ENCODE measurements at regions not wholly inside any gene's neighbourhood (a gene's known extent, or its start where the extent isn't known, plus 50 kb on each side); places are given as distances from the start of the nearest gene placed in this dataset.
"Not testable (repeated sequence)": the region's sequence is repeated elsewhere in the genome, so short reads cannot be mapped to it uniquely, and the experiment has no call there.

DNA sequence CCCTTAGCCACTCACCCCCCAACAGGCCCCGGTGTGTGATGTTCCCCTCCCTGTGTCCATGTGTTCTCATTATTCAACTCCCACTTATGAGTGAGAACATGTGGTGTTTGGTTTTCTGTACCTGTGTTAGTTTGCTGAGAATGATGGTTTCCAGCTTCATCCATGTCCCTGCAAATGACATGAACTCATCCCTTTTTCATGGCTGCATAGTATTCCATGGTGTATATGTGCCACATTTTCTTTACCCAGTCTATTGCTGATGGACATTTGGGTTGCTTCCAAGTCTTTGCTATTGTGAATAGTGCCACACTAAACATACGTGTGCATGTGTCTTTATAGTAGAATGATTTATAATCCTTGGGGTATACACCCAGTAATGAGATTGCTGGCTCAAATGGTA is 605.7 kb downstream of the EBF1 start:
- DNase-seq (ENCODE audit: low spot score in 2 of 2); H3K36me3 Mint-ChIP-seq; H3K4me1 Mint-ChIP-seq; H3K9me3 Mint-ChIP-seq; ATAC-seq; H3K27ac Mint-ChIP-seq; H3K4me3 Mint-ChIP-seq: not testable (repeated sequence)

DNA sequence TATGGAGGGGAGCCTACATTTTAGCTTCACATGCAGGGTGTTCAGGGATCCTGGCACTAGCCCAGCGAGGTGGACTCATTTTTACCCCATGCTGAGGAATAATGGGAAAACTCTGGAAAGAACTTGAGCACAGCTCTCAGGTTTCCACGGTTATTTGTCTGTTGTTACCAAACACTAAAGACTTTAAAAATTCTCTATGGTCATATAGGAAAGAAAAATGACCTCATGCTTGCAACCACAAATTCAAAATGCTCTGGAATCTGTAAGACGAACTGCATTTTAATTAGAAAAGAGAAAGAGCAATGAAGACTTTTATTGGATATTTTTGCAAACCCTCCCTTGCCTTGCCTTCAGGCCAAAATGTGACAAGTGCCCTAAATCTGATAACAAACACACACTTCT is 606.9 kb downstream of the EBF1 start:
- no peaks in the 10 kb centered on the region for H3K36me3 Mint-ChIP-seq
- H3K27ac Mint-ChIP-seq, result no peak overlapping the region
- H3K4me1 Mint-ChIP-seq, result no peaks in the 10 kb centered on the region
- H3K4me3 Mint-ChIP-seq, result no peak overlapping the region
- no peaks in the 10 kb centered on the region for H3K9me3 Mint-ChIP-seq
- no peak for DNase-seq (ENCODE audit: low spot score in 2 of 2)
- no peak for ATAC-seq

DNA sequence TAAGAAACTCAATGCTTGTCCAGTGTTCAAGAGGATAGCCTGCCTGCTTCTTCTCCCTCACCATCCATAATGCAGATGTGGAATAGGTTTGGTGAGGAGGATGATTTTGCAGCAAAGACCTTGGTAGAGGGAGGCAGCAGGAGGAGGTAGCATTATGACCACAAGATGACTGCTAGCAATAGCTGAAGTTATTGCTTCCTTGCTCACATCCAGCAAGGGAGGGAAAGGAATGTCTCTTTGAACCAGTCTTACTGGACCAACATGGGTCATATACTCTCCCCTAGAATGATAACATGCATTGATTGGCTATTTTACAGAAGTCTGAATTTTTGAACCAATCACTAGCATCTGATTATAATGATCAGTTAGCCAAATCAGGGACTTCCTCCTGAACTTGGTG is 607.6 kb downstream of the EBF1 start:
- no peaks in the 10 kb centered on the region for H3K9me3 Mint-ChIP-seq

DNA sequence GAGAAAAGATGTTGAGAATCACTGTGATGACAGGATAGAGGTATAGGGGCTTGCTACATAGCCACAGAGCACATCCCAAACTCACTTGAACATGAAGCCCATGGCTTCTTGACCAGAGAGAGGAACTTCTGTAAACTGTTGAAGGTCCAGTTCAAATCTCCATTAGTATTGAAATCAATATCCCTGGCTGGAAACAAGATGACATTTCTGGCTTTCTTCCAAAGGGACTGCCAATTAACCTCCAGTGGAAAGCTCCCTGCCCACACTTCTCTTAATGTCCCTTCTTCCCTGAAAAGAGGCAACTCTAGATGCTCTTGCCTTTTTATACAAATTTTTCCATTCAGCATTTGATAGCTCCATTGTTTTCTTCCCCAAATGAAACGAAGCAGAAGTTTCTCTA is 612.1 kb downstream of the EBF1 start:
- no peak overlapping the region for H3K4me3 Mint-ChIP-seq

More for the DNA sequence above, 607.6 kb downstream of the EBF1 start:
- Mint-ChIP-seq H3K4me1 (no peaks in the 10 kb centered on the region), H3K36me3 (no peaks in the 10 kb centered on the region), H3K4me3 (no peak overlapping the region), H3K27ac (no peak overlapping the region)
- ATAC-seq (no peak), DNase-seq (ENCODE audit: low spot score in 2 of 2) (no peak)

DNA sequence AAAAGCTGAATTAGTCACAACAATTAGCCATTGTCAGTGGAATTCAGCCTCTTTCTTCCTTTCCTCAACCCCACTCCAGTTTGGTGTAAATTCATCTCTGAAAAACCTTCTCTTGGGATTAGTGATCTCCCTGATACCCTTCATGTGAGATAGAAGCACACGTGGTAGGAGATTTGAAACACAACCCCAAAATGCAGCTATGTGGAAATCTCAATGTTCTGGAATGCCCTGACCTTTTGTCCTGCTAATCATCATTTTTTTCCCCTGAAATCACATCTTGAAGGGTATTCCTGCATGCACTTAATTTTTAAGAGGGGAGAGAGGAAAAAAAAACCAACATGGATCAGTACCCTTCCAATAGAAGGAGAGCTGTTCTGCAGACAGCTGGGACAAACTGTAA is 612.6 kb downstream of the EBF1 start:
- DNase-seq (ENCODE audit: low spot score in 2 of 2), result no peak
- ATAC-seq, result no peak
- Mint-ChIP-seq H3K4me1 (no peaks in the 10 kb centered on the region), H3K4me3 (no peak overlapping the region), H3K27ac (no peak overlapping the region), H3K9me3 (no peaks in the 10 kb centered on the region), H3K36me3 (no peaks in the 10 kb centered on the region)

More for the DNA sequence above, 612.1 kb downstream of the EBF1 start:
- no peak overlapping the region for H3K27ac Mint-ChIP-seq
- H3K36me3 Mint-ChIP-seq, result no peaks in the 10 kb centered on the region
- no peaks in the 10 kb centered on the region for H3K9me3 Mint-ChIP-seq
- ATAC-seq, result no peak
- H3K4me1 Mint-ChIP-seq, result no peaks in the 10 kb centered on the region
- no peak for DNase-seq (ENCODE audit: low spot score in 2 of 2)

DNA sequence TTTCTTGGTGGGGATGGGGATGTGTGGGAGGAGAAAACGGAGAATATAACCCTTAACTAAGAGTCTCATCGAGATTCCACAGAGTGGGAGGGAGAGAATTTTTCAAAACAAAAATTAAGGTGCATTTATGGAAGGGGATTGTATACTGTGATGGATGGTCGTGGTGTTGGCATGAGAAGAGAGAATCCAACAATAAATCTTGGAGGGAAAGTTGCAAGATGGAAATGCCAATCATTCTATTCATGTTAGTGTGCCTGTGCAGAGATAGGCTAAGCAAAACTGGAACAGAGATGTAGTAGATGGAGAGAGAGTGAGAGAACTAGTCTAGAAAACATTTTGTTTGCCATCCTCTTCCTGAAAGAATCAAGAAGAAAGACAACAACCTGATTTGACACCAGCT is 613.1 kb downstream of the EBF1 start:
- ATAC-seq, result no peak
- Mint-ChIP-seq H3K27ac (no peak overlapping the region), H3K36me3 (no peaks in the 10 kb centered on the region), H3K4me3 (no peak overlapping the region), H3K4me1 (no peaks in the 10 kb centered on the region), H3K9me3 (no peaks in the 10 kb centered on the region)
- DNase-seq (ENCODE audit: low spot score in 2 of 2), result no peak

DNA sequence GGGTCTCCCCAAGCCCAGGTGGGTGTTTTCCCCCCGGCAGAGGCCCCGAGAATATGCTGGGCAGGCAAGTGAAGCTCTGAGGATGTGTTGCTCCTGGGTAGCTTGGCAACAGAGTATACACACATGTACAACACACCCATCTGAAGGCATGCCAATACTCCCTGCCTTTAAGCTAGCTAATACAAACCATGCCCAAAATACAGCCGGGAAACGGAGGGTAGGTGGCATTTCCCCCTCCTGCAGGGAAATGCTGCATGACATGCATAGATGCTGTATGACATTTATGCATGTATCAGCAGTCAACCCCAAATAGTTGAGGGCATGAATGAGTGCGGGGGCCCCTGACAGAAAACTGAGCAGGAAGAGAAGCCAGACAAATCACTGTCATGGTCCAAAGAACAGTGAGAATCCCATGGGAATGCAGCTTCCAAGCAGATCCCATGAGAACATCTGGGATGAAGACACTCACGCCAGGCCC is 614.1 kb downstream of the EBF1 start:
- Mint-ChIP-seq H3K36me3 (no peaks in the 10 kb centered on the region), H3K9me3 (no peaks in the 10 kb centered on the region), H3K4me1 (no peaks in the 10 kb centered on the region), H3K4me3 (no peak overlapping the region), H3K27ac (no peak overlapping the region)
- ATAC-seq (no peak), DNase-seq (ENCODE audit: low spot score in 2 of 2) (no peak)

DNA sequence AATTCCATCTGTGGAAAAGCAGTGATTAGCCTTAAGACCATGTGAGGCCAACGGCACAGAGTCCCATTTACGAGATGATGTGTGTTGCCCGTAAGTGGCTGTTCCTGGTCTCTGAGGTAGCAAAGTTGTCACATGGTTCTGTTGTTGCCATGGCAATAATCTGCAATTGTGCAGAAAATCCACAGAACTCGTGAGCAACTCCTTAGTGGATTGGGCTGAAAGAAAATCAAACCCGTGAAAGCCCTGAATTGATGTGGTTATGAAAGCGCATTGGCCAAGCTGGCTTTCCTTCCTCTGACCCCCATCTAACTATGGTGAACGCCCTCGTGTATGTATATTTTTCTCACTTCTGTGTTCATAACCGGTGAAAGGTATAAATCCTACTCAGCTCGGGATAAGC is 614.7 kb downstream of the EBF1 start:
- Mint-ChIP-seq H3K36me3 (no peaks in the 10 kb centered on the region), H3K27ac (no peak overlapping the region), H3K4me1 (no peaks in the 10 kb centered on the region), H3K4me3 (no peak overlapping the region), H3K9me3 (no peaks in the 10 kb centered on the region)
- ATAC-seq (no peak), DNase-seq (ENCODE audit: low spot score in 2 of 2) (no peak)

DNA sequence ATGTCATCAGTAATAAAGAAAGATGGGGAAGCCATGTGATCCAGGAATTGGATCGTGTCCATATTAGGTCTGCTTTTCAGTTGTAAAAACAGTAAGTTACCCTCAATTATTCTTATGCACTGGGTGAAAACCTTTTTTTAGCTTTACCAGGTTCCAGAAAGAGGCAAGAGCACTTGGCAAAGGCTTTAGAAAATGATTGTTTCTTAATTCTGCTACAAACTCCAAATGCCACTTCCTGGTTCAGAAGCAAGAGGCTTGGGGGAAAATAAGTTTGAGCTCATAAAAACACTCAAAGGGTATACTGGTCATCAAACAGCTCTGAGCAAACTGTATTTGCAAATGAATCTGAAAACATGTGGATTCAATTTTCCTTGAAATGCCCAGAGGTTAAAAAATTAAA is 615.6 kb downstream of the EBF1 start:
- Mint-ChIP-seq H3K27ac (no peak overlapping the region), H3K4me1 (no peaks in the 10 kb centered on the region)

DNA sequence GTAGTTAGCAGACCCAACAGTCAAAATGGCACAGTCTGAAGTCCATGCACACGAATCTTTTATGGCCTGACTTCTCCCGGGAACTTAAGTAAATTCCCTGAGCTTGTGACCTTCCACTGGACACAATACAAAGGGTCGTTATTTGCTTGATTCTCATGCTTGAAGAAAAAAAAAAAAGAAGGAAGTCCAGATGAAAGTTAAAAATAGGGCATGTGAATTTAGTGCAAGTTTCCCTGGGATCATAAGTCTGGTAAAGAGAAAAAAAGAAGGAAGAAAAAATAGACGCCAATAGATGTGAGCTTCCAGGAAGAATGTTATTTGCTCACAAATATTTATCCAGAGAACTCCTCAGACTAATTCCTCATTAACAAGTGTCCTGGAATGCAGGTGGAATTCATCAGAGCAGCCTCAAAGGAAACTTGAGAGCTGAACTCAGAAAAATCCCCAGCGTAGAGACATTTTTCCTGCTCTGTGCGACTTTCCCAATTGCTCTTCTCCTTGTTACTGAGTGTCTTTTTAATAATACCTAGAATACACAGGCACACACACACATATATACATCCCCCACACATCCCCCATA is 616.3 kb downstream of the EBF1 start:
- Mint-ChIP-seq H3K9me3 (no peaks in the 10 kb centered on the region), H3K4me3 (no peak overlapping the region), H3K4me1 (no peaks in the 10 kb centered on the region), H3K36me3 (no peaks in the 10 kb centered on the region), H3K27ac (no peak overlapping the region)
- DNase-seq (ENCODE audit: low spot score in 2 of 2) (no peak), ATAC-seq (no peak)

More for the DNA sequence above, 615.6 kb downstream of the EBF1 start:
- DNase-seq (ENCODE audit: low spot score in 2 of 2) (no peak), ATAC-seq (no peak)
- Mint-ChIP-seq H3K4me3 (no peak overlapping the region), H3K36me3 (no peaks in the 10 kb centered on the region), H3K9me3 (no peaks in the 10 kb centered on the region)

DNA sequence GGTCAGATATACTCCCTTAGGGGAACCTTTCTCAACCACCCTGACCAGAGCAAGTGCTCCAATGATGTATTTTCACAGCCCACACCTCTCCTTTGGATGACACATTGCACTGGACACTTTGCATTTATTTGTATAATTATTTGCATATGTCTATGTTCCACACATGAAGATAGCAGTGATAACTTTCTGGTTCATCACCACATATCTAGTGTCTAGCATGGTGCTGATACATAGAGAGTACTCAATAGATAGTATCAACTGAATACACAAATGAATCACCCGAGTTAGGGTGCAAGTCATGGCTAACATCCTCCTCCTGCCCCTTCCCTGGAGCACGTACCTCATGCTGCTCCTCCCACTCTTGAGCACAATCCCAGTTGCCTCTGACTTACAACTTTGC is 617.6 kb downstream of the EBF1 start:
- Mint-ChIP-seq H3K4me1 (no peaks in the 10 kb centered on the region), H3K9me3 (no peaks in the 10 kb centered on the region), H3K36me3 (no peaks in the 10 kb centered on the region), H3K27ac (no peak overlapping the region), H3K4me3 (no peak overlapping the region)
- ATAC-seq (no peak), DNase-seq (ENCODE audit: low spot score in 2 of 2) (no peak)

DNA sequence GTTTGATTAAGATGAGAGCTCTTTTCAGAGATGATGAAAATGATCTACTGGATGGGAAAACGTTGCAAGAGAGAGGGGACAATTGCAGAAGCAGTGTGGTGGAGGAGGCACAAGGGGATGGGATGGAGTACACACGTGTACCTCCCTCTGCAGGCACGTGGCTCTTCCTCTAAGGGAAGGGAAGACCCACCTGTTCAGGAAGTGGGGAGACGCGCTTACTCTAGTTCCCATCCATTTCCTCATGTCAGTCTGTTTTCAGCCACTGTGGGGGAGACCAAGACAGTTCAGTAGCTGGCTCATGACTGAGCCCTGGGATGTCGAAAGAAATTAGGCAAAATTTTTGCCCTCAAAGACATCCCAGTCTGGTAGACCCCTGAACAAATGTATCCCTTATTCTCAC is 619.2 kb upstream of the CLINT1 start:
- Mint-ChIP-seq H3K4me3 (no peak overlapping the region), H3K9me3 (peaks cover 3% of the 10 kb centered on the region)
- no peak for DNase-seq (ENCODE audit: low spot score in 2 of 2)

DNA sequence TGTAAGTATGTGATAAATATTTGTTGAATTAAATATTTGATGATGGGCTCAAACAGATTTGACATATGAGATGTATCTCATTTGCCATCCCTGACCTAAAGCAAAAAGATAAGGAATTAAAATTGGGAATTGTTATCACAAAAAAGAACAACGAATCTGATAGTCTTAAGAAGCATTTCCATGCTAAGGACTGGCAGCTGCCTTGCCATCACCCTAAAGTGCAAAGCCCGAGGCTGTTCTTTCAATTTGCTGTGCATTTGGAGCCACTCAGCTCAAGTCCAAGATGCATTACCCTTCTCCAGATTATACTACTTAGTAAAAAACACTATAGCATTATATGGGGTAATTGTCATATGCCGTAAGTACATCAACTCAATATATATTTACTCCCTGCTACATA is 618.3 kb upstream of the CLINT1 start:
- Mint-ChIP-seq H3K27ac (no peak overlapping the region), H3K36me3 (no peaks in the 10 kb centered on the region), H3K4me1 (no peaks in the 10 kb centered on the region), H3K9me3 (peaks cover 3% of the 10 kb centered on the region), H3K4me3 (no peak overlapping the region)
- no peak for DNase-seq (ENCODE audit: low spot score in 2 of 2)
- no peak for ATAC-seq

More for the DNA sequence above, 619.2 kb upstream of the CLINT1 start:
- Mint-ChIP-seq H3K4me1 (no peaks in the 10 kb centered on the region), H3K27ac (no peak overlapping the region), H3K36me3 (no peaks in the 10 kb centered on the region)
- peak; percentile 24 for ATAC-seq

DNA sequence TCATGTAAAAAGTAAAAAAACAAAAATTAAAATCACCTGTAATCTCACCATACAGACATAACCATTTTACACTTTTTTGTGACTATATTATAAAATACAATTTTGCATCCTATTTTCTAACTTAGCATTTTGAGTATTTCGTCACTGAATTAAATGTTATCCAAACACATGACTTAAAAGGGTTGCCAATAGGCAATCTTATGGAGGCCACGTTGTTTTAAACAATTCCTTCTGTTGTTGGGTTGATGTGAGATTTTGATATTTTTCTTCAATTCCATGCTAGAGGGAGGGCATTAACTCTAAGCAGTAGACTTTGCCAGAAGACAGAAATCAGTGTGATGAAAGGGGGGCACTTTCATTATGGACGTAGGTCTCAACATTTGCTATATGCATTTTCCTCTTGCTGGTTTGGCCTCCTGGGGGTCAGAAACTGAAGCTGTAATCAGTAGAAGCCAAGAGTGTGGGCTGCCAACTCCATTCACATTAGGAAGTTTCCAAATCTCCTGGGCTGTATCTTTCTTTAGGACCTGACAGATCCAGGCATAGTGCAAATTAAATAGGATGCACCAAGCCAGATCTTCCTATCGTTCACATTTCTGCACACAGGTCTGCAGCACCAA is 614.2 kb upstream of the CLINT1 start:
- Mint-ChIP-seq H3K27ac (no peak overlapping the region), H3K4me3 (no peak overlapping the region), H3K4me1 (no peaks in the 10 kb centered on the region), H3K9me3 (peaks cover 3% of the 10 kb centered on the region), H3K36me3 (no peaks in the 10 kb centered on the region)
- DNase-seq (ENCODE audit: low spot score in 2 of 2) (no peak), ATAC-seq (no peak)

DNA sequence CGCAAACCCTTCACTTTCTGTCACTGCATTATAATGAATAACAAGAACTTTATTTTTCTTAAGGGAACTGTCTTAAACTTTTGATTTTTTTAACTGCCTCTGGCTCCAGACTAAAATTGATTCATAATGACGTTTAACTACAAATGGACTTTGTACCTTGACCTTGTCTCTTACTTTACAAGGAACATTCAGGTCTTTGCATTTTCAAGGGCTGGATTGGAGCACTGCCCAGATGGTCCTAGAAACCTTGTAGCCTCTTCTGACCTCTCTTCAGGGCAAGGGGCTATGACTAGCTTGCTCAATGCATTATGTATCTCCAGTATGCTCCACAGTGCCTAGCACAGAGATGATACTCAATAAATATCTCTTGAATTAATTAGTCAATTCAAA is 612.6 kb upstream of the CLINT1 start:
- H3K36me3 Mint-ChIP-seq, result no peaks in the 10 kb centered on the region
- no peak for DNase-seq (ENCODE audit: low spot score in 2 of 2)
- no peak overlapping the region for H3K27ac Mint-ChIP-seq
- ATAC-seq, result no peak
- H3K9me3 Mint-ChIP-seq, result peaks cover 3% of the 10 kb centered on the region
- H3K4me3 Mint-ChIP-seq, result no peak overlapping the region
- H3K4me1 Mint-ChIP-seq, result no peaks in the 10 kb centered on the region

DNA sequence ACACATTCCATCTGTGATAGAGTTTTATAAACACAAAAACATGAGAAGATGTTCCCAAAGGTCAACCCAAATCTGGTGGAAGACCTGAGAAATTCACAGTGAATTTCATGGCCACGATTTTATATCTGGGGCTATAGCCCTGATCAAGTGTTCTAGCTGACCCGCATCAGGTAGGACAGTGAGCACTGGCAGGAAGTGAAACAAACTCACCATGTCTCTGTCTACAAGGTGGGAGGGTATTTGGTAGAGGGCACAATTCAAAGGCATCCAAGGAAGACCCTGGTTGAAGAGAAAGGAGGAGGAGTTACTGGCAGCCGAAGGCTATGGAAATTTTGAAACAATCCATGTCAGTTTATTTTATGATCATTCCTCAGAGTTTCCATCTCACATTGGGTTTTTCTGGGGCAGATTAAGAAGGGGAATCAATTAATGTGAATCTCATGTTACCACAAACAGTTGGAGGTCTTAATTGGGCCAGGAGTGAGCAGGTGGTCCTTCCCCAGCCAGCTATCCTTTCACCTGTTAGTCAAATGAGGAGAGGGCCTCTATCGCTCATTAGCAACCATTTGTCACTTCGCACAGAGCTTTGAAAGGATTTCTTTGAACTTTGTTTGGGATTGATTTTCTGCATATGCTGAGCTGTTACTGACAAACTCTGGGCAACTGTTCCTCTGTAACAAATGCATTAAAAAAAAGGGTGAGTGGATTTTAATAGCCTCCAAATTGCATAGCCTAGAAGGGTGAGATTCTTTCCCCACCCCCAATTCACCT is 612.0 kb upstream of the CLINT1 start:
- no peak for ATAC-seq
- Mint-ChIP-seq H3K4me1 (no peaks in the 10 kb centered on the region), H3K9me3 (peaks cover 3% of the 10 kb centered on the region), H3K36me3 (no peaks in the 10 kb centered on the region), H3K27ac (no peak overlapping the region), H3K4me3 (no peak overlapping the region)
- DNase-seq (ENCODE audit: low spot score in 2 of 2), result no peak

Data from stimulated activated effector memory CD8-positive, alpha-beta T cell treated with anti-CD3 and anti-CD28 coated beads, Interleukin-12 subunit alpha, Interleukin-12 subunit beta, amount 100 ng/mL, for 72 hours (primary cell).